ENCODE measurements at regions not wholly inside any gene's neighbourhood (a gene's known extent, or its start where the extent isn't known, plus 50 kb on each side); places are given as distances from the start of the nearest gene placed in this dataset.
"Not testable (repeated sequence)": the region's sequence is repeated elsewhere in the genome, so short reads cannot be mapped to it uniquely, and the experiment has no call there.

DNA sequence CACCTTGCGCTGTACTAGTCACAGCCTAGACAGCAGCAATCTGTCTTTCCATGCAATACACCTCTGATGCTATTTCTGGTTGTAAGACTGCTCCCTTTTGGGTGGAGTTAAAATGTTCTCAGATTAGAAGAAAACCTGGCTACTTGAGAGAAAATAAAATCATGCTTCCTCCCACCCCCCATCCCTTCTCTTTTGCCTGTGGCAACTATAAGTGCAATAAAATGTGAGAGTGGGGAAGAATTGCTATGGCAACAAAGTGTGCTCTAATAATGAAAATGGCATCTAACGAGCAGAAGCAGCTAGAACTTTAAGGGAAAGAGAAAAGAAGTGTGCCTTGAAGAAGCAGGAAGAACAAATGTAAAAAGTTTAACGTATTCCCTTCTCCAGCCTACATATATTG, 464.2 kb upstream of the FSHR start:
- TF ChIP-seq, protein P1, sequence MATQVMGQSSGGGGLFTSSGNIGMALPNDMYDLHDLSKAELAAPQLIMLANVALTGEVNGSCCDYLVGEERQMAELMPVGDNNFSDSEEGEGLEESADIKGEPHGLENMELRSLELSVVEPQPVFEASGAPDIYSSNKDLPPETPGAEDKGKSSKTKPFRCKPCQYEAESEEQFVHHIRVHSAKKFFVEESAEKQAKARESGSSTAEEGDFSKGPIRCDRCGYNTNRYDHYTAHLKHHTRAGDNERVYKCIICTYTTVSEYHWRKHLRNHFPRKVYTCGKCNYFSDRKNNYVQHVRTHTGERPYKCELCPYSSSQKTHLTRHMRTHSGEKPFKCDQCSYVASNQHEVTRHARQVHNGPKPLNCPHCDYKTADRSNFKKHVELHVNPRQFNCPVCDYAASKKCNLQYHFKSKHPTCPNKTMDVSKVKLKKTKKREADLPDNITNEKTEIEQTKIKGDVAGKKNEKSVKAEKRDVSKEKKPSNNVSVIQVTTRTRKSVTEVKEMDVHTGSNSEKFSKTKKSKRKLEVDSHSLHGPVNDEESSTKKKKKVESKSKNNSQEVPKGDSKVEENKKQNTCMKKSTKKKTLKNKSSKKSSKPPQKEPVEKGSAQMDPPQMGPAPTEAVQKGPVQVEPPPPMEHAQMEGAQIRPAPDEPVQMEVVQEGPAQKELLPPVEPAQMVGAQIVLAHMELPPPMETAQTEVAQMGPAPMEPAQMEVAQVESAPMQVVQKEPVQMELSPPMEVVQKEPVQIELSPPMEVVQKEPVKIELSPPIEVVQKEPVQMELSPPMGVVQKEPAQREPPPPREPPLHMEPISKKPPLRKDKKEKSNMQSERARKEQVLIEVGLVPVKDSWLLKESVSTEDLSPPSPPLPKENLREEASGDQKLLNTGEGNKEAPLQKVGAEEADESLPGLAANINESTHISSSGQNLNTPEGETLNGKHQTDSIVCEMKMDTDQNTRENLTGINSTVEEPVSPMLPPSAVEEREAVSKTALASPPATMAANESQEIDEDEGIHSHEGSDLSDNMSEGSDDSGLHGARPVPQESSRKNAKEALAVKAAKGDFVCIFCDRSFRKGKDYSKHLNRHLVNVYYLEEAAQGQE (IDR thresholded peaks at IDR 0.05; ENCODE audit: insufficient replicate concordance, low read depth): no peak
- TF ChIP-seq POLR2AphosphoS5 (IDR thresholded peaks at IDR 0.05; ENCODE audit: low read depth) (no peak), SPI1 (IDR thresholded peaks at IDR 0.05; ENCODE audit: borderline replicate concordance, low read depth) (no peak), GABPA (IDR thresholded peaks at IDR 0.05; ENCODE audit: low read depth) (no peak)
- TF ChIP-seq, protein P2, sequence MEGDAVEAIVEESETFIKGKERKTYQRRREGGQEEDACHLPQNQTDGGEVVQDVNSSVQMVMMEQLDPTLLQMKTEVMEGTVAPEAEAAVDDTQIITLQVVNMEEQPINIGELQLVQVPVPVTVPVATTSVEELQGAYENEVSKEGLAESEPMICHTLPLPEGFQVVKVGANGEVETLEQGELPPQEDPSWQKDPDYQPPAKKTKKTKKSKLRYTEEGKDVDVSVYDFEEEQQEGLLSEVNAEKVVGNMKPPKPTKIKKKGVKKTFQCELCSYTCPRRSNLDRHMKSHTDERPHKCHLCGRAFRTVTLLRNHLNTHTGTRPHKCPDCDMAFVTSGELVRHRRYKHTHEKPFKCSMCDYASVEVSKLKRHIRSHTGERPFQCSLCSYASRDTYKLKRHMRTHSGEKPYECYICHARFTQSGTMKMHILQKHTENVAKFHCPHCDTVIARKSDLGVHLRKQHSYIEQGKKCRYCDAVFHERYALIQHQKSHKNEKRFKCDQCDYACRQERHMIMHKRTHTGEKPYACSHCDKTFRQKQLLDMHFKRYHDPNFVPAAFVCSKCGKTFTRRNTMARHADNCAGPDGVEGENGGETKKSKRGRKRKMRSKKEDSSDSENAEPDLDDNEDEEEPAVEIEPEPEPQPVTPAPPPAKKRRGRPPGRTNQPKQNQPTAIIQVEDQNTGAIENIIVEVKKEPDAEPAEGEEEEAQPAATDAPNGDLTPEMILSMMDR (IDR thresholded peaks at IDR 0.05; ENCODE audit: insufficient read depth, low read length): no peak
- Histone ChIP-seq H3K4me3 (replicated peaks; ENCODE audit: insufficient read depth, low read length) (no peak overlapping the region), H3K27ac (replicated peaks) (no peak overlapping the region), H3K27me3 (ENCODE audit: insufficient read depth, poor library complexity, severe bottlenecking) (no peaks in the 10 kb centered on the region)
- DNase-seq (ENCODE audit: low read depth in 1 of 2, low spot score in 1 of 2): no peak

DNA sequence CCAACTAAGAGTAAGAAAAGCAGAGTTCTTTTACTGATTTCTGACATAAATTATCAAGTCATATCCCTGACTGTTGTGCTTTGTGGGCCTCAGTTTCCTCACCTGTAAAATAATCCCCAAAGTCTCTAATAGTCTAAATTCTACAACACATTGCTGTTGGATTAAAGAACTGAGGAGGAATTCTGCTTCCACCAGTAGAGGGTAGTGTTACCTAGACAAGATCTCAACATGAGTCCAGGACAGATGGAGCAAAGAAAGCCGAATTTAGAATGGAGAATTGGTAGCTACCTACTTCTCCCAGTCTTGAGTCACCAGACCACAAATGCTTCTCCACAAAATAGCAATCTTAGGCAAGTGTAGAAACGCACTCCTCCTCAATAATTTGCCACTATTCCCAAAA, 462.5 kb upstream of the FSHR start:
- no peak for TF ChIP-seq GABPA (IDR thresholded peaks at IDR 0.05; ENCODE audit: low read depth)
- TF ChIP-seq, protein P2 (IDR thresholded peaks at IDR 0.05; ENCODE audit: insufficient read depth, low read length): no peak
- TF ChIP-seq SPI1 (IDR thresholded peaks at IDR 0.05; ENCODE audit: borderline replicate concordance, low read depth): no peak
- no peak for TF ChIP-seq POLR2AphosphoS5 (IDR thresholded peaks at IDR 0.05; ENCODE audit: low read depth)
- TF ChIP-seq, protein P1 (IDR thresholded peaks at IDR 0.05; ENCODE audit: insufficient replicate concordance, low read depth): no peak
- no peak overlapping the region for H3K4me3 ChIP-seq (replicated peaks; ENCODE audit: insufficient read depth, low read length)
- DNase-seq (ENCODE audit: low read depth in 1 of 2, low spot score in 1 of 2): peak in 1 of 2 experiments; percentile 2

DNA sequence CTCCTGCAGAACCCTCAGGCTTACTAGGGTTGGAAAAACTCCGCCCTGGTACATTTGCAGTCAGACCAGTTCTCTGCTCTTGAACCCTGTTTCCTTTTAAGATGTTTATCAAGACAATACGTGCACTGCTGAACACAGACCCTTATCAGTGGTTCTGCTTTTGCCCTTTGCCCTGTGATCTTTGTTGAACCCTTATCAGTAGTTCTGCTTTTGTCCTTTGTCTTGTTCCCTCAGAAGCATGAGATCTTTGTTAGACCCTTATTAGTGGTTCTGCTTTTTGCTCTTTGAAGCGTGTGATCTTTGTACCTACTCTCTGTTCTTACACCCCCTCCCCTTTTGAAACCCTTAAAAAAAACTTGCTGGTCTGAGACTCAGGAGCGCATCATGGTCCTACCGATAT, 457.5 kb upstream of the FSHR start:
- DNase-seq (ENCODE audit: low read depth in 1 of 2, low spot score in 1 of 2); H3K4me3 ChIP-seq (replicated peaks; ENCODE audit: insufficient read depth, low read length); H3K27ac ChIP-seq (replicated peaks); H3K27me3 ChIP-seq (ENCODE audit: insufficient read depth, poor library complexity, severe bottlenecking): not testable (repeated sequence)

More for the DNA sequence above, 462.5 kb upstream of the FSHR start:
- Histone ChIP-seq H3K27ac (replicated peaks) (no peak overlapping the region), H3K27me3 (ENCODE audit: insufficient read depth, poor library complexity, severe bottlenecking) (no peaks in the 10 kb centered on the region)

DNA sequence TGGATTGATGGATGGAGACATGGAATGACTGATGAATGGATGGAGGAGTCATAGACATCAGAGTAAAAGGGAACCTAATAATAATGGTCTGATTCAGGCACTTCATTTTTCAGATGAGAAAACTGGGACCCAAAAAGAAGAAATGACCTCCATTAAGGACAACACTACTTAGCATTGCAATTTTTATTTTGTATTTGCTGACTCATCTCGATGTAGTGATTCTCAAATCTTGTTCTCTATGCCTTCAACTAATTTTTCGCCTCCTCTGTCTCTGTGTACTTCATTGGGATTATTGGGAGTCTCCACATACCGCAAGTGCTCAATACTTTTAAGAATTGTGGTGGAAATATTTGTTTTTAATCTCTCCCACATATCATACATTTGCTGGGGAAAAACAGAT, 446.2 kb upstream of the FSHR start:
- no peaks in the 10 kb centered on the region for H3K27me3 ChIP-seq (ENCODE audit: insufficient read depth, poor library complexity, severe bottlenecking)
- DNase-seq (ENCODE audit: low read depth in 1 of 2, low spot score in 1 of 2): no peak
- TF ChIP-seq, protein P2 (IDR thresholded peaks at IDR 0.05; ENCODE audit: insufficient read depth, low read length): no peak
- TF ChIP-seq SPI1 (IDR thresholded peaks at IDR 0.05; ENCODE audit: borderline replicate concordance, low read depth) (no peak), GABPA (IDR thresholded peaks at IDR 0.05; ENCODE audit: low read depth) (no peak), POLR2AphosphoS5 (IDR thresholded peaks at IDR 0.05; ENCODE audit: low read depth) (no peak)
- TF ChIP-seq, protein P1 (IDR thresholded peaks at IDR 0.05; ENCODE audit: insufficient replicate concordance, low read depth): no peak
- no peak overlapping the region for H3K4me3 ChIP-seq (replicated peaks; ENCODE audit: insufficient read depth, low read length)
- no peak overlapping the region for H3K27ac ChIP-seq (replicated peaks)
